OCI-LY1 (cell line): ENCODE measurements at regions not wholly inside any gene's neighbourhood (a gene's known extent, or its start where the extent isn't known, plus 50 kb on each side); places are given as distances from the start of the nearest gene placed in this dataset.

Experiments
- EZH2 ChIP-seq: fragments of 200-600 bp; sonication (generic), shearing (Covaris generic); IDR thresholded peaks from 2 replicates; pipeline ENCODE4 v1.8.0; 2017; ENCODE audit warnings: borderline replicate concordance, mixed run types, mild to moderate bottlenecking, antibody characterized with exemption, low read length, moderate library complexity, mixed read lengths
- TF ChIP-seq, protein P1 (sequence below): fragments of 200-600 bp; sonication (generic), shearing (Covaris generic); IDR thresholded peaks from 2 replicates; pipeline ENCODE4 v1.5.1; 2017; ENCODE audit warnings: mild to moderate bottlenecking, antibody characterized with exemption, low read length, moderate library complexity, mixed read lengths

DNA sequence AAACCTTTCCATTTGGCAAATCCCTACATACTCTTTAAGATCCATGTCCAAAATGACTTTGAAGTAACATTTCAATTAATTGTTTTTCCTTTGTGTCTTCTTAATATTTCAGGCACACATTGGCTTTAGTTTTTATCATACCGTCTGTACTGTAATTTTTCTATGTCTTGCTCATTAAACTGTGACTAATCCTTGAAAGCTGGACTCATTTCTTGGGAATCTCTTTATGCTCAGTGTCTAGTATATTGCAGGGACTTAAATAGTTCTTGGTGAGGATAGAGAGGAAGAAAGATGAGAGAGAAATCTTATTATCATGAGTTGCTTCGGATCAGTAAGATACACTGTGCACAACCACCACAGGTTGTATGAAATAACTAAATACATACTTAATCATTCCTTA, 448.3 kb upstream of the ST6GAL2 start:
- TF ChIP-seq, protein P1, sequence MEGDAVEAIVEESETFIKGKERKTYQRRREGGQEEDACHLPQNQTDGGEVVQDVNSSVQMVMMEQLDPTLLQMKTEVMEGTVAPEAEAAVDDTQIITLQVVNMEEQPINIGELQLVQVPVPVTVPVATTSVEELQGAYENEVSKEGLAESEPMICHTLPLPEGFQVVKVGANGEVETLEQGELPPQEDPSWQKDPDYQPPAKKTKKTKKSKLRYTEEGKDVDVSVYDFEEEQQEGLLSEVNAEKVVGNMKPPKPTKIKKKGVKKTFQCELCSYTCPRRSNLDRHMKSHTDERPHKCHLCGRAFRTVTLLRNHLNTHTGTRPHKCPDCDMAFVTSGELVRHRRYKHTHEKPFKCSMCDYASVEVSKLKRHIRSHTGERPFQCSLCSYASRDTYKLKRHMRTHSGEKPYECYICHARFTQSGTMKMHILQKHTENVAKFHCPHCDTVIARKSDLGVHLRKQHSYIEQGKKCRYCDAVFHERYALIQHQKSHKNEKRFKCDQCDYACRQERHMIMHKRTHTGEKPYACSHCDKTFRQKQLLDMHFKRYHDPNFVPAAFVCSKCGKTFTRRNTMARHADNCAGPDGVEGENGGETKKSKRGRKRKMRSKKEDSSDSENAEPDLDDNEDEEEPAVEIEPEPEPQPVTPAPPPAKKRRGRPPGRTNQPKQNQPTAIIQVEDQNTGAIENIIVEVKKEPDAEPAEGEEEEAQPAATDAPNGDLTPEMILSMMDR: no peak
- no peak for TF ChIP-seq EZH2
